DMS153 treated with DMSO at 0.1 percent for 48 hours (cell line): ENCODE measurements at regions not wholly inside any gene's neighbourhood (a gene's known extent, or its start where the extent isn't known, plus 50 kb on each side); places are given as distances from the start of the nearest gene placed in this dataset.

Source experiments
- DNase-seq: peaks from one replicate; lab custom pipeline; 2025; ENCODE audit not compliant: unreplicated experiment; lab: John Stamatoyannopoulos, UW

DNA sequence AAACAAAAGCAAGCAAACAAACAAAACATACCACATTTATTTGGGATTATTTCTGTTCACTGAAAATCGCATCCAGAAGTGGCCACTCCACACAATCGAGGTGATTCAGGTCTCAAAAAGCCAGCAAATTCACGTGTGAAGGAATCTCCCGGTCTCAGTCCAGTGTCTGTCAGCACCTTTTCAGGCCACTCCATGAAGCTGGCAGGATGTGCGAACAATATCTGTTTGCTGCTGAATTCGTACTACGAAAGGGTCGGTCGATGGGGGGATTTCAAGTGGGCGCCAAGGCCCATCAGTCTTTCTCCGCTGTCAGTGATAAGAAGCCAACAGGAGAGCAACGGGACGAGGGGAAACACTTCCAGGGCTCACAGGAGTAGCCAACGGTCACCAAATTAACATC is 505.1 kb downstream of the IRX1 start:
- DNase-seq: no peak

DNA sequence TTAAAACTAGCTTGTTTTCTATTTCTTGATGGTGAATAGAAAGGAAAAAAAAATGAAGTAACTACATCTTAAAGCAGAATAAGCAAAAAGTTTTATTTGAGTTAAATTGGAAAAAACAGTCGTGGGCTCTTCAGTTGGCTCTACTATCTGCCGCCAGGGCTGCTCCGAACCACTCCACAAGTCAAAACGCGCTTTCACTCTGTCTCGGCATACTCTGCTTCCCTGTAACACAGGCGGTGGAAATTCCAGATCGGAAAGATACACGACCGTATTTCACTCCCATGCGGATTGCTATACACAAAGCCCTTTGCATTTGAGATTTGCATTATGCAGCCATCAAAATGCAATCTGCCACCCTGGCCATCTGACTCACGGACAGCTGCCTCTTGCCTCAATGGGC is 505.6 kb downstream of the IRX1 start:
- no peak for DNase-seq

DNA sequence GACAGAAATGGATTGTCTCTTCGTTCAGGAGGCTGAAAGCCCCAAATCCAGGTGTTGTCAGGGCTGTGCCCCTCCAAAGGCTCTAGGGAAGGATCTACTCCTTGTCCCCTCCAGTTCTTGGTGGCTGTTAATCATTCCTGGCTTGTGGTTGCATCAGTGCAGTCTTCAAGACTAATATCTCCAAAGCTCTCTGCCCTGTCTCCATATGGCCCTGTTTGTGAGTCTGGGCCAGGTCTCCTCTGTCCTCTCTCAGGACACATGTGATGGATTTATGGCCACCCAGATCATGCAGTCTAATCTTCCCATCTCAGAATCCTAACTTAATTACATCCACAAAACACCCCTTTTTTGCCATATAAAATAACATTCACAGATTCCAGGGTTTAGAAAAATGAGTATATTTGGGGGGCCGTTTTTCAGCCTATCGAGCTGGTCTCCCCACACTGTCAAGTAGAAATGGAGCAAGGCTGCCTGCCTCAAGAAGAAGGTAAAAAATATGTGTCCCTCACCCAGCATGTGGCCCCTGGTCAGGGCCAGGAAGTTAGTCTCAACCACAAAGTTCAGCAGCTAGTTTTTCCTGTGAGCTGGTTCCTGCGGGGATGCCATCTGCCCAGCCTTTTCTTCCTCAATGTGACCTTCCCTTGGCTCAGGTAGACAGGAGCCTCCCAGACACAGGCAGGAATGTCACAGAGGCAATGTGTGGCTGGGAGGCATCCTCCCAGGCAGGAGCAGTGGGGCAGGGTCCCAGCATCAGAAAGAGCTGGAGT is 509.4 kb downstream of the IRX1 start:
- DNase-seq: no peak

DNA sequence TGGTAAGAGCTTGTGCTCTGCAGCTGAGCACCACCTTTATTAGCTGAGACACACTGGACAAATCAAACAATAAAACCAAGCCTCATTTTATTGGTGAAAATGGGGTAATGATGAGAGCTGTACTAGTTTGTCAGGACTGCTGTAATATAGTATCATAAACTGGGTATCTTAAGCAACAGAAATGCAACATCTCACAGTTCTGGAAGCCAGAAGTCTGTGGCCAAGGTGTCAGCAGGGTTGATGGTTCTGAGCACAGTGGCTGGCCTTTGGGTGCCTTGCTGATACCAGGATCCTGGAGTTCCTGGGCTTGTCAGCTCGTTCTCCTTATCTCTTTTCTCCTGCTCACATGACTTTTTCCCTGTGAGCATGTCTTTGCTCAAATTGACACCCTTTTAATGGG is 513.1 kb downstream of the IRX1 start:
- DNase-seq: no peak

DNA sequence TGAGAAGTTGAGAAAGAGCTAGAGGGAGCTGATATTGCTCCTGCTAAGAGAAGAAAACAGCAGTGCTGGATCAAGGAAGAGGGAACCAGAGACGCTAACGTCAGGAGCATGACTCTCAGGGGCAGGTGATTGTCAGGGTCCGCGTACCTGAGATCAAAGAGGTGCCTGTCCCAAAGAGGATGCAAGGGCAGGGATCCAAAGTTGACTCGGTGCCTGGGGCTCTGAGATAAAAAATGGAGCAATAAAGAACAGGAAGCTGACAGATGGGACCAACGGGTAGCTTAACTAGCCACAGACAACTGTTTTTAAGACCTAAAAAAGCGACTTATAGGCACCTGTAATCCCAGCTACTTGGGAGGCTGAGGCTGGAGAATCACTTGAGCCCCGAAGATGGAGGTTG is 517.8 kb downstream of the IRX1 start:
- DNase-seq: no peak

DNA sequence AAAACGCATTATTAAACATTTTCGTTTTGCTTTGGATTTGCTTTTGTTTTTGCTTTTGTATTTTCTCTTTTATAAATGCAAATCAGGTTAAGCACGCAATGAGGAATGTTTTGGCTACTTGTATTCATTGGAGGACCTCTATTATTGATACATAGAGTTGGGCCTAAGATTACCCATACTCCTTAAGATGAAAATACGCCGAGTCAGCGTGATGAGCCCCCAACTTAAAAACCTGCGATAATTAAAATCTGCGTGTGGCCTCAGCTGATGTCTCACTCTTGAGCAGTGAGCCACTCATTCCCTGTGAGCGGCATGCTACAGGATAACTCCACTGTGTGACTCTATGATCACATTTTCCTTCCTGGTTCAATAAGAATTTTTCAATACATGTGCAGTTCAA is 518.3 kb downstream of the IRX1 start:
- DNase-seq: no peak

DNA sequence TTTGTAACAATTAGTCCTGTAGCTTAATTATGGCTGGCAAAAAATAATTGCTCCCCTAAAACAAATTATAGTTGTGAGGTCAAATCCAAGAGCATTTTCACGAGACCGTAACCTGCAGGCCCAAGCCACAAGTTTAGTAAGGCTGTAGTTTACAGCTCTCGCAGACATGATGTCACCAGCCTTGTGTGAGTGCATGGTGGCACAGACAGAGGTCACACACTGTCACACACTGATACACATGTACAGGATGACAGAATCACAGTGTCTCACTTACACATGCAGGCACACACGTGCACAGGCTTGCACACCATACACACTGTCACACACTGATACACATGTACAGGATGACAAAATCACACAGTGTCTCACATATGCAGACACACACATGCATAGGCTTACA is 518.8 kb downstream of the IRX1 start:
- DNase-seq: no peak

DNA sequence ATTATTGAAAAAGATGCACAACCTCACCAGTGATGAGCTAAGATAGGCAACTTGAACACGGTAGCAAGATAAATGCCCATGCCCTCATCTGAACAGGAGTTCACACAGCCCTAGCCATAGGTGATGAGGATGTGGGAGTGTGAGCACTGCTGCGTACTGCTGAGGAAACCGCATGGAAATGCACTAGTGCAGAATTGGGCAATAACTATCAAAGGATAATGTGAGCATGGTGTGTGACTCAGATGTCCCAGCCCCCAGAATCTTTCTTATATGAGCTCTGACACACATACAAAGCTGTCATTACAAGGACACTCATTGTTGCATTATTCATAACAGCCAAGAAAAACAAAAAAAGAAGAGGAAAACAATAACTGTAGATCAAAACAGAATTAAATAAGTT is 521.2 kb downstream of the IRX1 start:
- no peak for DNase-seq

DNA sequence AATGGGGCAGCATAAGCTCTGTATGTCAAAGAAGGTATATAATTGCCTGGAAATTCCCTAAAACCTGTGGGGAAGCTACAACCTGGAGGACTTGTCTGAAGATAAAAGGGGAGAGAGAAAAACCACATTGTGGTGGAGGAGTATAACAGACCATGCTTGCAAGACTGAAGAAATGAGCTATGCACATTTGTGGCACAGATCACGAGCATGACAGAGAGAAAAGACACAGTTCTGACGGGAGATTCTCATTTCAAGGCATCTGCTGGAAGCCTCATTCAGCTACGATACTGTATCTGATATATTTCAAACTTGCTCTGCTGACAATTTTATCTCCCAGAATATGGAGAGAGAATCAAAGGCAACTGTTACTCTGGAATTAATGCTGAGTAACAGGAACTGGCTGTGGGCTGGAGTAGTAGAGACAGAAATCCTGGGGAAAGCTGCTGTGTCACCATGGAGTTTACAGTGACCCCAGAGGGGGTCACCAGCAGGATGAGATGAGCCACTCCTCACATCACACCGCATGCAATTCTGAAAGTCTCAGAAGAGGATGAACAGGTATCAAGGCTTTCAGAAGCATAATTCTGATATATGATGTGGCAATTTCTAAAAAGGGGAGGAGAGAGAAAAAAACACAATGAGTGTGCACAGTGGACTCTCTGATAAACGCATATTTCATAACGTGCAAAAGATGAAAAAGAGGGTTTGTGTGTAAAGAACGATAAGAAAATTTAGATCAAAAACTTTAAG is 528.8 kb downstream of the IRX1 start:
- no peak for DNase-seq

DNA sequence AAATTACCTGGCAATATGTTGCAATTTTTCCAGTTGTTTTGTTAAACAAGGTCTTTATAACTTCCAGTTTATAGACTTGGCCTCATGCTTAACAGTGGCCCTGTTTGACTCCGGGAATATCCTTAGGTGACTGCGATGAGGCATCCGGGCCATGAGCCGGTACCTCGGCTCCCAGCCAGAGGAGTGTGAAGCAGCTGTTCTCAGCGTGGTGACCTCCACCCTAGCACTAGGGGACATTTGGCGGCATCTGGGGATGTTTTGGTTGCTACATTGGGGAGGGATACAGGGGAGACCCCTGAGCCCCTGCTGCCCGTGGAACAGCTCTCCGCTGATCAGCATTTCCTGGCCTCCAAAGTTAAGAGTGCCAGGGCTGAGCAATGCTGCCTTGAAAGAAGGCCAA is 533.4 kb downstream of the IRX1 start:
- no peak for DNase-seq

DNA sequence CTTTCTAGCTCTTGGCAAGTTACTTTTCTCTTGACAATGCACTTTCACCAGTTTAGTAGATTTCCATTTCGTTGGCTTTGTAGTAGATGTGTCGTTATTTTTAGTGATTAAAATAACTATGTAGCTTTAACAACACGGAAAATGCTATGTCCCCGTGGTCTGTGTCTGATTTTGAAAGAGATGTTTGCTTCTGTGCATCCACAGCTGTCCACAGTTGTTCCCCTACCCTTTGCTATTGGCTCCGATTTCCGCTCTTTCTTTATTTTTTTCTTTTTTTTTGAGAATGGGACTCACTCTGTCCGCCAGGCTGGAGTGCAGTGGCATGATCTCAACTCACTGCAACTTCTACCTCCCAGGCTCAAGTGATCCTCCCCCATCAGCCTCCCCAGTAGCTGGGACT is 533.9 kb downstream of the IRX1 start:
- no peak for DNase-seq

DNA sequence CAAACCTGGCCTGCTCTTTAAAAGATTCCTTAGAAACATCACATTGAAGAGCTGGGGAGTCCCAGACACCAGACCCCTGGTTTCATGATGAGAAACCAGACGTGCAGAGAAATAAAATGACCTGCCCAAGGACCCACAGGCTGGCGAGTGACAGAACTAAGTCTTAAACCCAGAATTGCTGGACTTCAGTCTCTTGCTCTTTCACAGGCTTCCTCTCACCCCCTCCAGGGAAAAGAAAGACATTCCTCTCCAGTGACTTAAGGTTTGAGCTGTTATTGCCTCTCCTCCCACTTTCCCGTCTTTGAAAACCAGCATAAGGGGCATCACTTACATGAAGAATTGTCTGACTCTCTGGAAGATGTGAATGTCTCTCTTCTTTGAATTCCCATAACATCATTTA is 535.2 kb downstream of the IRX1 start:
- no peak for DNase-seq

DNA sequence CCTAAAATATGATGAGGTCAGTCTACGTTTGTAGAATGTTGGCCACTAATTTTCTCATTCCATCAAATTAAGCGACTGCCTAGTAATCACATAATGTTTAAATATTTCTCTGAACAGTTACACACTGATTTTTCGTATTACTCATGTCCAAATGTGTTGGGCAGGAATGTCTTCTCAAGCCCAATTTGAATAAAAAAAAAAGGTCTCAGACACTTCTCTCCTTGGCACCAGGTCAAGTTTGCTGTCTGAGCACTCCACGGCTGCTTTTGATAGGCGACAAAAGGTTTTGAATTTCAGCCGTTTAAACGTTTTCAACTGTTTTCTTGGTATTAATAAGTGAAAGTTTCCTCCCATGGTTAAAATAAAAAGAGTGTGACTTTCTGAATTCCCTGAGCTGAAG is 542.1 kb downstream of the IRX1 start:
- no peak for DNase-seq

DNA sequence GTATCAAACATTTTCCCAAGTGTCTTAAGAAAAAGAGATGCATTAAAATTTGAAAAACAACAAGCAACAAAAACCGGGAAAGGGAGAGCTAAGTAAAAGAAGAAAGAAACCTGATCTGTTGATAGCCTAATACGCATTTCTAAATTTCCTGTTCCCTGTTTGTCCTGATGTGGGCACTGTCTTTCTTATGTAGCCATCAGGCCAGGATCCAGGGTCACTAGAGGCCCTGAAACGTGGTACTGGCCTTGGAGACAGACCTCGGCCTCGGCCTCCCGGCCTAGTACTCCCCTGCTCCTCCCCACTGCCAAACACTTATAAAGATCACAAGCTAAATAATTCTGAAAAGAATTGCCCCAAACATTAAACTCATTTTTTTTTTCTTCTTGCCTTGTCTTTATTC is 547.2 kb downstream of the IRX1 start:
- no peak for DNase-seq

DNA sequence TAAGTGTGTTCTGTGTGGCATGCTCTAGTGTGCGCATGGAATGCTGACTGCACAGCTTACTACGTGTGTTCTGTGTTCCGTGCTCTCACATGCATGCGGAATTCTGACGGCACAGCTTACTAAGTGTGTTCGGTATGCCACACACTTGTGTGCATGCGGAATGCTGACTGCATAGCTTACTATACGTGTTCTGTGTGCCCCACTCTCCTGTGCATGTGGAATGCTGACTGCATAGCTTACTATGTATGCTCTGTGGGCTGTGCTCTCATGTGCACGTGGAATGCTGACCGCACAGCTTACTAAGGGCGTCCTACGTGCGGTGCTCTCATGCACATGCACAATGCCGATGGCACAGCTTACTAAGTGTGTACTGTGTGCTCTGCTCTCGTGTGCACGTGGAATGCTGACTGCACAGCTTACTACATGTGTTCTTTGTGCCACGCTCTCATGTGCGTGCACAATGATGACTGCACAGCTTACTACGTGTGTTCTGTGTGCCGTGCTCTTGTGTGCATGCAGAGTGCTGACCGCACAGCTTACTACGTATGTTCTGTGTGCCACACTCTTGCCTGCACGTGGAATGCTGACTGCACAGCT is 548.9 kb downstream of the IRX1 start:
- no peak for DNase-seq

DNA sequence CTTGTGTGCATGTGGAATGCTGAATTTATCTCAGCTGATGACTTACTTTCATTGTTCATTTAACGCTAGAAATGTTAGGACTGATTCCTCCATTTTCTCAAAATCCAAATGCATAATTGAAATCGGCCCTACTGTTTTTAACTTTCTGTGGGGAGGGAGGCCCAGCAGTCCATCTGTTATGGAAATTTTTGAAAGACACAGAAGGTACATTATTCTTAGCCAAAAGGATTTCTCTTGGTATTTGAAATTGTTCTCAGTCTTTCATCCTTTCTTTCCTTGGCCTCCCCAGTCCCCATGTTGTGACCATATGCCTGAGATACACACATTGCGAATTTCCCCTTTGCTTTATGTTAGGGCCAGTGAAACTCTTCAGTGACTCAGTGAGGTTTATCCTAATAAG is 549.9 kb downstream of the IRX1 start:
- DNase-seq: no peak

DNA sequence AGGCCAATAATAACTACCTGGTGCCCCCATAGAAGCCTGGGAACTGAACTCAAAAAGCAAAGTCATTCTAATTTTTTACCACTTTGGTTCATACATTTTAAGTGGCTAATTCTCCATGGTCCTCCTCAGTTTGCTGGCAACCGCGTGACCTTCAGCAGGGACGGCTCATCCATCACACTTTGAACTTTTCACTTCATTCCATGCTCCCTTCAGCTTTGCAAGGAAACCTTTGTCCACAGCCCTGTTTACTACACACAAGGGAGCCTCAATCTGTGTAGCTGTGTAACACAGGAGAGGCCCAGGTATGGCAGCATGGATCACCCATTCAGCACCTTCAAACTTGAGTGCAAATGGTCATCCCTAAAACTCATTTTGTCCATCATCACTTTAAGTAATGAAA is 552.4 kb downstream of the IRX1 start:
- DNase-seq: no peak

DNA sequence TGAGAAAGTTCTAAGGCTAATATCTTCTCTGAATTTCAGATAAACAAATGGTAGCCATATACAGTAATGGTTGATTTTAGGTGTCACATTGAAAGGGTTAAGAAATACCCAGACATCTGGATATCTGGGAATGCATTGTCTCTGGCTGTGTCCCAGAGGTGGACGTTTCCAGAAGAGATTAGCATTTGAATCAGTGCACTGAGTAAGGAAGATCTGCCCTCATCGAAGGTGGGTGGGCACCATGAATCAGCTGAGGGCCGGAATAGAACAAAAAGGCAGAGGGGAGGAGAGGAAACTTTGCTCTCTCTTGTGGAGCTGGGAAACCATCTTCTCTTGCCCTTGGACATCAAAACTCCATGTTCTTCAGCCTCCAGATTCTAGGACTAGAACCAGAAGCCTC is 554.4 kb downstream of the IRX1 start:
- no peak for DNase-seq

DNA sequence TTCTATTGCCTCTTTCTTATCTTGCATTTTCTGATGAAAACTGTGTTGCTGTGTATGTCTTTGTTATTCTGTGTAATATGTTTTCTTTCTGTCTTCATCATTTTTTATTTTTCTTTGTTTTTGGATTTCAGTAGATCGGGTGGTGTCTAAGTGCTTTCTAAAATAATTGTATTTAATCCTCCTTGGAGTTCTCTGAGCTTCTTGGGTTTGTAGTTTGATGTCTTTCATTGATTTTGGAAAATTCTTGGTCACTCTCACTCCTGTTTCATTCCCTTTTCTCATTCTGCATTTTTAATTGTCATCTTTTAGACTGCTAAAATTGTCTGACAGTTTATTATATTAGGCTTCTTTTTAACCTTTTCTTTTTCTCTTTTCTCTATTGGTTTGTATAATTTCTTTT is 560.5 kb downstream of the IRX1 start:
- DNase-seq: no peak

DNA sequence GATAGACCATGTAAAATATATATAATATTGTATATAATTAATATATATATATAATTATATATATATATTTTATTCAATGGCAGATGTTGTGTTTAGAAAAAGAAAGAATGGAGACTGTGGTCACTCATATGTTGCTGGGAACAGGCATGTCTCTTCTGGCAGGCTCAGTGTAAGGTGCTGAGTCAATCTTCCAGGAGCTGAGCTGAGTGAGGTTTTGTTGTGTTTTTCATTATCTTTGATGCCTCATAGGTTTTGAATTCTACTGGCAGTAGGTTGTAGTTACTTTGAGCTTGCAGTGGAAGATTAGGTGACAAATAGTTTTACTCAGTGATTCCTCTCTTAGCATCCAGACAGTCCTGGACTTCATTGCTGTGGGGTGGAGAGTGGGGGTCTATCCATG is 561.3 kb downstream of the IRX1 start:
- no peak for DNase-seq

DNA sequence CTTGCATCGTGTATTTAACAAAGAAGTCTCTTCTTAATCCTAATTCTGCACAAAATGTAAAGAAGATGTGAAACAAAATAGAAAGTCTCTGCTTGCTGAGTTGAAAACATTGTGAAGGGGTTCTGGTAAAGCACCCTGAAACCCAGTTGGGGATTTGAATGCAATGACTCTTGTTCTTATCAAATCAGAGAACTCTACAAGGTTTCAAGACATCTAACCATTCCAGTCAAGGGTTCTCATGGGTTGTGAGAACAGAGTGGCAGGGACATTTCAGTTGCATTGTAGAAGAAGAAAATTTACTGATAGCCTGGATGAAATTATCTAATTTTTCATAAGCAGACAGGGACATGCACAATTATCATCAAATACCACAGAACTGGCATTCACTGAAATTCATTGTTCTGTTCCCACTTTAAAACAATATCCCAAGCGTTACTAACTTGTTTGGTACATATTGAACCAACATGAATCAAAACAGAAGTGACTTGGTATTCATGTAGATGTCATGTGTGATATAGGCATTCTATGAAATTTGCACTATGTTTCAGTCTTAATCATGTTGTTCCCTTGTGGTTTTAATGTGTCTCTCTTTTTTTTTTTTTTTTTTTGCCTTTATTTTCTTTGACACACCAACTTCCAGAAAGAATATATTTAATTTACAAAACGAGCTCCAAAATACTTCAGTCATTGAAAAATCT is 563.3 kb downstream of the IRX1 start:
- DNase-seq: no peak

DNA sequence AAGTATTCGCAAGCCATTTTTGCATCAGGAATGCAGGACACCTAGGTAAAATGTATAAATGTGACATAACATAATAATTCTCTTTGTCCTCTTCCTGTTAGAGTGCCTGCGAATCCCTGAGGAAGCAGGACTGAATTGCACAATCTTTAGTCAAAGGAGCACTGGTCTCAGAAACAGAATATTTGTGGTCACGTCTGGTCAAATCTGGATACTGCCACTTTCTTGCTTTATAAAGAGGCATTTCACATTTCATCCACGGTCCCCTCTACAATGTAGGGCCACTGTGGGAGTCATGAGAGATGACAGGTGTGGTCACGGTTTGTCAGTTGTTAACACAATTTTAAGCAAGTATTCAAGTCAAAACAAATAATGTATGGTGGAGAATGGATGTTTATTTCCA is 564.0 kb downstream of the IRX1 start:
- no peak for DNase-seq
